ENCODE measurements at regions not wholly inside any gene's neighbourhood (a gene's known extent, or its start where the extent isn't known, plus 50 kb on each side); places are given as distances from the start of the nearest gene placed in this dataset.

DNA sequence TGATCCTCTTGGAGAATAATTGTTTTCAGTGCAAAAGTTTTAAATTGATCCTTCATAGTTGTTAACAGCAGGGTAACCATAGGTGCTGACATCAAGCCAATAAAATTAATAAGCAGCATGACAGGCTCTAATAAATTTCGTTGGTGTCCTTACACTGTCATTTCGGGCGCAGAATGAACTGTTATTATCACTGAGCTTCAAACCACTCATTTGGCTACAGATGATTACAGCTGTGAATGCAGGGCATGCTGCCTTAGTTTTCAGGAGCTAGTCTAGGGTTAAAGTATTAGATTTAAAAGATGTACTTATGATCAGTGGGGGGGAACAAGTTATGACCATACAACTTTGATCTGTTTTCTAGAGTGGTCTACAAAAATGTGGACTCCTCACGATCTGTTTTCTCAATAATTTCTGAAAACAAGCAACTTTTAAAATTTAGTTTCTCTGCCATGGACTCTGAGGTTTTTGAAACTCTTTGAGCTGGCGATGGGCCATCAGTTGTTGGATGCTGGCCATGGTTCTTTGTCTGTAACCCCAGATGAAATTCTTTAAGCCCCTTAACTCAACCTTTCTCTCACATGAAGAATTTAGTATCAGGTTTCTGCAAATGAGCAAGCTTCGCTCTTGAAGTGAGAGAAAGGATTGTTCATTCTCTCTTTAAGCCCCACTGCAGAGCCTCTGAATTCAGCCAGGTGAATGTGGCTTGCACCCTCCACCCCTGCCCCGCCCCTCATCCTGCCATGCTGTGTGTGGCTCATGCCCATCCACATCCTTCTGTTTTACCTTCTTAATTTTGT, 99.1 kb upstream of the MTHFD1L start:
- H3K4me1 Mint-ChIP-seq = peaks cover 6% of the 10 kb centered on the region
- H3K27me3 Mint-ChIP-seq (ENCODE audit: insufficient read depth) = no peaks in the 10 kb centered on the region
- H3K27ac Mint-ChIP-seq = no peak overlapping the region

DNA sequence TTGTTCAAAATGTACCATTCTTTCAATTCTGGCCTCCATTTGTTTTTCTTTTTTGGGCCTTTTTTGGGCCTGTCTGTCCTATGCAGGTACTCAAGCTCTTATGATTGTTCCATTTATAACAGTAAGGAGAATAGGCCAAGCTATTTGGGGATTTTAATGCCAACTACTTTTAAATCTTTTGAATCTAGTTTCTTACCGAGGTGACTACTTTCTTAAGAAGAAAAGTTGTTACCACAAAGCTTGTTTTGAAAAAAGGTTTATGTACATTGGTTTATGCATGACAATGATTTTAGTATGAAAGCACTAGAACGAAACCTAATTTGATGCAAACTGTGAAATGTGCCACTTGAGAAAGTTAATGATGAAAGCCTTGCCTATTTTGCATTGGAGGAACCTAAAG, 98.3 kb upstream of the MTHFD1L start:
- no peak for DNase-seq
- H3K27ac Mint-ChIP-seq = no peak overlapping the region
- Histone ChIP-seq H3K27ac (ENCODE audit: low read depth, low read length) (peak overlapping the region; percentile 62), H3K4me3 (ENCODE audit: low read length) (no peak overlapping the region), H3K9ac (ENCODE audit: extremely low read depth, low read length, poor library complexity, severe bottlenecking) (no peak overlapping the region), H3K9me3 (ENCODE audit: control insufficient read depth, low read length) (no peaks in the 10 kb centered on the region), H3K4me1 (ENCODE audit: control insufficient read depth, insufficient read depth, low read length) (no peaks in the 10 kb centered on the region), H3K27me3 (ENCODE audit: control insufficient read depth, insufficient read depth, low read length, poor library complexity, severe bottlenecking) (no peaks in the 10 kb centered on the region), H3K36me3 (ENCODE audit: control insufficient read depth, insufficient read depth, low read length) (no peaks in the 10 kb centered on the region)
- 91 to 94% methylated on average over 2 of the region's 2 CpGs for WGBS, 2 experiments (ENCODE audit: insufficient coverage in 1 of 2, insufficient read length in 1 of 2)
- peaks cover 6% of the 10 kb centered on the region for H3K4me1 Mint-ChIP-seq
- TF ChIP-seq CTCF (conservative IDR thresholded peaks at IDR 0.05) = no peak
- no peaks in the 10 kb centered on the region for H3K36me3 Mint-ChIP-seq (ENCODE audit: low read depth)
- no peaks in the 10 kb centered on the region for H3K27me3 Mint-ChIP-seq (ENCODE audit: insufficient read depth)
- no peak overlapping the region for H3K4me3 Mint-ChIP-seq
- H3K9me3 Mint-ChIP-seq = no peaks in the 10 kb centered on the region

More for the DNA sequence above, 99.1 kb upstream of the MTHFD1L start:
- H3K9me3 Mint-ChIP-seq = no peaks in the 10 kb centered on the region
- Histone ChIP-seq H3K27me3 (ENCODE audit: control insufficient read depth, insufficient read depth, low read length, poor library complexity, severe bottlenecking) (no peaks in the 10 kb centered on the region), H3K9me3 (ENCODE audit: control insufficient read depth, low read length) (no peaks in the 10 kb centered on the region), H3K27ac (ENCODE audit: low read depth, low read length) (peak overlapping the region; percentile 47), H3K36me3 (ENCODE audit: control insufficient read depth, insufficient read depth, low read length) (no peaks in the 10 kb centered on the region), H3K4me1 (ENCODE audit: control insufficient read depth, insufficient read depth, low read length) (no peaks in the 10 kb centered on the region), H3K4me3 (ENCODE audit: low read length) (no peak overlapping the region), H3K9ac (ENCODE audit: extremely low read depth, low read length, poor library complexity, severe bottlenecking) (no peak overlapping the region)
- H3K4me3 Mint-ChIP-seq = no peak overlapping the region
- WGBS, 2 experiments (ENCODE audit: insufficient coverage in 1 of 2, insufficient read length in 1 of 2) = 83 to 85% methylated on average over 7 of the region's 7 CpGs
- no peak for TF ChIP-seq CTCF (conservative IDR thresholded peaks at IDR 0.05)
- H3K36me3 Mint-ChIP-seq (ENCODE audit: low read depth) = no peaks in the 10 kb centered on the region
- no peak for DNase-seq

DNA sequence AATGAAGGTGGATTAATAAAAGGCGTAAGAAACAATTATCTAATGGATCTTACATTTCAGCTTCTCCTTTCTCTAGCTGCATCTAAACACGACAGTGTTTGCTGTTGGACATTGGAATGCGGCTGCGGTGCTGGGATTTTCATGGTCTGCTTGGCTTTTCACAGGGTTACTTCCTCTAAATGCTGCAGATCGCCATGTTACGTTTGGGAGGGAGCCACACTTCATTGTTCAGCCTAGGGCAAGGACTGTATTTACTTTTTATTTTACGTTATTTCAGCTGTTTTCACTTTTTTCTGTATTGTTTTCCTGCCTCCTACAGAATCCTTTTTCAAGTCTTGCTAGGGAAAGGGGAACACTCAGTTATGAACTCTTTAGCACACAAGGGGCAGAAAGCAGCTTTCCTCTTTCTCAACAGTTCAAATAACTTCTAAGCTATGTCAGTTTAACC, 97.9 kb upstream of the MTHFD1L start:
- Histone ChIP-seq H3K4me1 (ENCODE audit: control insufficient read depth, insufficient read depth, low read length) (no peaks in the 10 kb centered on the region), H3K36me3 (ENCODE audit: control insufficient read depth, insufficient read depth, low read length) (no peaks in the 10 kb centered on the region), H3K9ac (ENCODE audit: extremely low read depth, low read length, poor library complexity, severe bottlenecking) (no peak overlapping the region), H3K4me3 (ENCODE audit: low read length) (no peak overlapping the region), H3K27ac (ENCODE audit: low read depth, low read length) (peak overlapping the region; percentile 62), H3K27me3 (ENCODE audit: control insufficient read depth, insufficient read depth, low read length, poor library complexity, severe bottlenecking) (no peaks in the 10 kb centered on the region), H3K9me3 (ENCODE audit: control insufficient read depth, low read length) (no peaks in the 10 kb centered on the region)
- H3K36me3 Mint-ChIP-seq (ENCODE audit: low read depth) = no peaks in the 10 kb centered on the region
- no peak overlapping the region for H3K4me3 Mint-ChIP-seq
- H3K27me3 Mint-ChIP-seq (ENCODE audit: insufficient read depth) = no peaks in the 10 kb centered on the region
- TF ChIP-seq CTCF (conservative IDR thresholded peaks at IDR 0.05) = no peak
- H3K27ac Mint-ChIP-seq = peak overlapping the region; percentile 49
- peaks cover under 1% of the 10 kb centered on the region for H3K9me3 Mint-ChIP-seq
- 41 to 72% methylated on average over 6 to 7 of the region's 7 CpGs for WGBS, 2 experiments (ENCODE audit: insufficient coverage in 1 of 2, insufficient read length in 1 of 2)
- peak; percentile 59 for DNase-seq
- peaks cover 6% of the 10 kb centered on the region for H3K4me1 Mint-ChIP-seq

Data from endodermal cell (in vitro differentiated cells).